Activated T-helper 1 cell treated with anti-CD3 and anti-CD28 coated beads, Interleukin-12 subunit alpha, Interleukin-12 subunit beta, Interleukin-2, Interleukin-4 antibody, amounts not matched to agents 30 ng/mL and 10 ng/mL and 1 ng/mL, durations not matched to agents 14 hours and 24 hours and 36 hours (primary cell): ENCODE measurements at regions not wholly inside any gene's neighbourhood (a gene's known extent, or its start where the extent isn't known, plus 50 kb on each side); places are given as distances from the start of the nearest gene placed in this dataset.

Experiments used
- DNase-seq: peaks from one replicate; pipeline ENCODE4 v3.0.0; 2021; ENCODE audit warnings: low spot score
- H3K27ac Mint-ChIP-seq: one replicate; pipeline ENCODE4 v1.8.0; 2021; ENCODE audit warnings: mild to moderate bottlenecking, mixed read lengths
- H3K27me3 Mint-ChIP-seq: one replicate; pipeline ENCODE4 v1.8.0; 2022; ENCODE audit warnings: mild to moderate bottlenecking, moderate library complexity, mixed read lengths; ENCODE audit not compliant: insufficient read depth
- H3K36me3 Mint-ChIP-seq: one replicate; pipeline ENCODE4 v1.8.0; 2021; ENCODE audit warnings: low read depth, mixed read lengths
- H3K4me1 Mint-ChIP-seq: one replicate; pipeline ENCODE4 v1.8.0; 2021; ENCODE audit warnings: low read depth, mixed read lengths
- H3K4me3 Mint-ChIP-seq: one replicate; pipeline ENCODE4 v1.8.0; 2021; ENCODE audit warnings: mild to moderate bottlenecking, moderate library complexity, mixed read lengths
- H3K9me3 Mint-ChIP-seq: one replicate; pipeline ENCODE4 v1.8.0; 2021; ENCODE audit warnings: mixed read lengths
- intact Hi-C: fragments of 100-400 bp; cut with micrococcal nuclease; formaldehyde crosslinking; loops from one replicate; pipeline ENCODE4 v1.15.1; 2024

DNA sequence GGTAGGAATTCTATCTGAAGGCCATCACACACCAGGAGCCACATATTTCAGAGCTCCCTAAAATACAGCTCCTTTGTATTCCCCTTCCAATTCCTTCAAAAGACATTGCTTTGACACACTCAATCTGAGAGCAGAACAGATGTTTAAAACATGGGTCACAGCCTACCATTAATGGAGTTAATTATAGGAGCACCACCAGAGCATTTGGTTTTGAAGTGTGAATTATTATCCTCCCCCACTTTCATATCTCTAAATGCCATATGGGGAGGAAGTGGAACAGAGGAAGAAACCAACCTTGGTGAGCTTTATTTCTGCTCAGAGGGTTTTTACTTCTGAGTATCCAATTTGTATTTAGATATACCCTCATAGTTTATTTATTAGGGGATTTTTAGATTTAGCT lies 50.7 kb upstream of the TNFRSF21 start:
- H3K4me3 Mint-ChIP-seq, result no peak overlapping the region
- H3K27me3 Mint-ChIP-seq, result peaks cover 5% of the 10 kb centered on the region
- intact Hi-C loops, result no loop called here
- H3K27ac Mint-ChIP-seq, result no peak overlapping the region
- H3K36me3 Mint-ChIP-seq, result no peaks in the 10 kb centered on the region
- H3K9me3 Mint-ChIP-seq, result no peaks in the 10 kb centered on the region
- DNase-seq, result no peak
- no peaks in the 10 kb centered on the region for H3K4me1 Mint-ChIP-seq

DNA sequence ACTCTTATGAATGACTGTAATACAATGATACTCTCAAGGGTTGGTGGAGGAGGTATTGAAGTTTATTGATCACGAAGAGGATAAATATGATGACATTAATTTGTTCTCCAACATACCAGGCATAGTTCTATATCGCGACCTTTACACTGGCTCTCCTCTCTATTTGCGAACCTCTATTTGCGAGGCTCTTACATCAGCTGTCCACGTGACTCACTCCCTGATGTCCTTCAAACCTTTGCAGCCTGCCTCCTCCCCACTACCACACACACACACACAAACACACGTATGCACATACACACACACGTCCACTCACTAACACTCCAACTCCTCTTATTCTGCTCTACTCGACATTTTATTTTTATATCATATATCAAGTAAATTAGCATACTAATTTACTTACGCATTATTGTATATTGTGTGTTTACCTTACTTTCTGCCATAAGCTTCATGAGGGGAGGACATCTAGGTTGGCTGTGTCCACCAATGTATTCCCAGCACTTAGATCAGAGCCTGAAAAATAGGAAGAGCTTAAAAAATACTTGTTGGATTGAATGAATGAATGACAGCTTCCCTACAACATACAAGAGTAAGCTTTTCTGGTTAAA lies 53.3 kb upstream of the TNFRSF21 start:
- Mint-ChIP-seq H3K9me3 (no peaks in the 10 kb centered on the region), H3K4me1 (no peaks in the 10 kb centered on the region), H3K27me3 (peaks cover 5% of the 10 kb centered on the region), H3K36me3 (no peaks in the 10 kb centered on the region), H3K4me3 (no peak overlapping the region), H3K27ac (no peak overlapping the region)
- DNase-seq, result no peak
- intact Hi-C loops, result no loop called here

DNA sequence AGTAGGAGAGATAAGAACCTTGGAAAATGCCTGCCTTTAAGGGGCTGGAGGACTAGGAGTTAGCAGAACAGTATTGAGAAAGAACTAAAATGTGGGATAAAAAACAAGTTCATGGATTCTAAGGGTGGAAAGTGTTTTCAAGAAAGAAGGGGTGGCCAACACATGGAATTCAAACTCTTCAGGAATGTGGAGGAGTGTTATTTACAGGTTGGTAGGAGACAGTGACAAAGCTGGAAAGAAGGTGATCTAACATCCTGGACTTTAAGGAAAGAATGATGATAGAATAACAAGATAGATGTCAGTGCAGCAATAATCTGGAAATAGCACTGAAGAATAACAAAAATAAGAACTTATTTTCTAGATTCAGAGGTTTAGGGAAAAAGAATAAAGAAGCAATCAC lies 54.0 kb upstream of the TNFRSF21 start:
- Mint-ChIP-seq H3K36me3 (no peaks in the 10 kb centered on the region), H3K27ac (no peak overlapping the region), H3K9me3 (no peaks in the 10 kb centered on the region), H3K4me1 (no peaks in the 10 kb centered on the region), H3K4me3 (no peak overlapping the region), H3K27me3 (peaks cover 5% of the 10 kb centered on the region)
- intact Hi-C loops, result no loop called here
- no peak for DNase-seq

DNA sequence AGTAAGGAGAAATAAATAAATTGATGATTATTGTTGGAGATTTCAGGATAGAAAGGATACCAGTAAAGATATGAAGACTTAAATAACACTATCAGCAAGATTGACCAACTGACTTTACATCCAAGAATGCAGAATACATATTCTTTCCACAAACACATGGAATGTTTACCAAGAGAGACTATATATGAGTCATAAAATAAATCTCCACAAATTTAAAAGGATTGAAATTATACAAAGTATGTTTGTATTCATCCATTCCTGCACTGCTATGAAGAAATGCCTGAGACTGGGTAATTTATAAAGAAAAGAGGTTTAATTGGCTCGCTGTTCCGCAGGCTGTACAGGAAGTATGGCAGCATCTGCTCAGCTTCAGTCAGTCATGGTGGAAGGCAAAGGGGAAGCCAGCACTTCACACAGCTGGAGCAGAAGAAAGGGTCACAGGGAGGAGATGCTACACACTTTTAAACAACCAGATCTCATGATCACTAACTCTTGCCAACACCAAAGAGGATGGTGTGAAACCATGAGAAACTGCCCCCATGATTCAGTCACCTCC lies 56.7 kb upstream of the TNFRSF21 start:
- no peak overlapping the region for H3K4me3 Mint-ChIP-seq
- intact Hi-C loops, result no loop called here

DNA sequence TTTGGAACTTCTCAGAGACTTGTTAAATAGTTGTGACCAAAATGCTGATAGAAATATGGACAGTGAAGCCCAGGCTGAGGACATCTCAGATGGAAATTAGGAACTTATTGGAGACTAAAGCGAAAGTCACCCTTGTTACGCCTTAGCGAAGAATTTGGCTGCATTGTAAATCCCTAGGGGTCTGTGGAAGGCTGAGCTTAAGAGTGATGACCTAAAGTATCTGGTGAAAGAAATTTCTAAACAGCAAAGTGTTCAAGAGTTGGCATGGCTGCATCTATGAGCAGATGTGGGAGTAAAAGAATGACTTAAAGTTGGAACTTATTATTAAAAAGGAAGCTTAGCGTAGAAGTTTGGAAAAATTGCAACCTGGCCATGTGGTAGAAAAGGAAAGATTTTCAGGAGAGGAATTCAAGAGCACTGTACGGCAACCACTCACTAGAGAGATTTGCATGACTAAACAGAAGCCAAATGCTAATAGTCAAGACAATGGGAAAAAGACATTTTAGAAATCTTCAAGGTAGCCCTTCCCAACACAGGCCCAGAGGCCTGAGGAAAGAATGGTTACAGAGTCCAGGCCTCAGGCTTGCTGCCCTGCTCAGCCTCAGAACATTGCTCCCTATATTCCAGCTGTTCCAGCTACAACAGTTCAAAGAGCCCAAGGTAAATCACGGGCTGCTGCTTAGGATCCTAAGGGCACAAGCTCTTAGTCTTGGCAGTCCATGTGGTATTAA lies 61.6 kb upstream of the TNFRSF21 start:
- Mint-ChIP-seq H3K4me3 (no peak overlapping the region), H3K27me3 (peaks cover 6% of the 10 kb centered on the region), H3K4me1 (peaks cover under 1% of the 10 kb centered on the region), H3K9me3 (no peaks in the 10 kb centered on the region), H3K36me3 (no peaks in the 10 kb centered on the region), H3K27ac (no peak overlapping the region)
- intact Hi-C loops, result no loop called here
- DNase-seq, result no peak

More for the DNA sequence above, 56.7 kb upstream of the TNFRSF21 start:
- H3K9me3 Mint-ChIP-seq, result no peaks in the 10 kb centered on the region
- H3K27me3 Mint-ChIP-seq, result peaks cover 5% of the 10 kb centered on the region
- H3K27ac Mint-ChIP-seq, result no peak overlapping the region
- no peak for DNase-seq
- no peaks in the 10 kb centered on the region for H3K36me3 Mint-ChIP-seq
- no peaks in the 10 kb centered on the region for H3K4me1 Mint-ChIP-seq

DNA sequence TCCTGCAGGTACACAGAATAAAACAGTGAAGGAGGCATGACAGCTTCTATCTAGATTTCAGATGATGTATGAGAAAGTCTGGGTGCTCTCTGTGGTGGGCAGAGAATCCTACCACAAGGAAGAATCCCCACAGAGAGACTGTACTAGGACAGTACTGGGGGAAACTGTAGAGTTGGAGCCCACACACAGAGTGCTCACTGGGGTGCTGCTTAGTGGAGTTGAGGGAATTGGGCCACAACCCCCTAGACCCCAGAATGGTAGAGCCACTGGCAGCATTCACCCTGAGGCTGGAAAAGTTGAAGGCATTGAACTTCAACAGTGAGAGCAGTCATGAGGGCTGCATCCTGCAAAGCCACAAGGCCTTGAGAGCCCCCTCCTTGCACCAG lies 62.2 kb upstream of the TNFRSF21 start:
- H3K9me3 Mint-ChIP-seq, result no peaks in the 10 kb centered on the region
- H3K4me3 Mint-ChIP-seq, result no peak overlapping the region
- H3K36me3 Mint-ChIP-seq, result no peaks in the 10 kb centered on the region
- DNase-seq, result no peak
- H3K27ac Mint-ChIP-seq, result no peak overlapping the region
- H3K27me3 Mint-ChIP-seq, result peaks cover 6% of the 10 kb centered on the region
- H3K4me1 Mint-ChIP-seq, result peaks cover 6% of the 10 kb centered on the region
- intact Hi-C loops, result no loop called here

DNA sequence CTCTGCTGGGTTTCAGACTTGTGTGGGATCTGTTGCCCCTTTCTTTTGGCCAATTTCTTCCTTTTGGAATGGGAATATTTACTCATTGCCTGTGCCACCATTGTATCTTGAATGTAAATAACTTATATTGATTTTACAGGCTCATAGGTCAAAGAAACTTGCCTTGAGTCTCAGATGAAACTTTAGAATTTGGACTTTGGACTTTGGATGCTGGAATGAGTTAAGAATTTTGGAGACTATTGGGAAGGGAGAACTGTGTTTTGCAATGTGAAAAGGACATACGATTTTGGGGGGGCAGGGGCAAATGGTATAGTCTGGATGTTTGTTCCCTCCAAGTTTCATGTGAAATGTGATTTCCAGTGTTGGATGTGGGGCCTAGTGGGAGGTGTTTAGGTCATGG lies 62.6 kb upstream of the TNFRSF21 start:
- Mint-ChIP-seq H3K4me1 (peaks cover 10% of the 10 kb centered on the region), H3K4me3 (no peak overlapping the region), H3K9me3 (no peaks in the 10 kb centered on the region), H3K27ac (no peak overlapping the region), H3K36me3 (no peaks in the 10 kb centered on the region), H3K27me3 (peaks cover 6% of the 10 kb centered on the region)
- DNase-seq, result no peak
- intact Hi-C loops, result no loop called here

DNA sequence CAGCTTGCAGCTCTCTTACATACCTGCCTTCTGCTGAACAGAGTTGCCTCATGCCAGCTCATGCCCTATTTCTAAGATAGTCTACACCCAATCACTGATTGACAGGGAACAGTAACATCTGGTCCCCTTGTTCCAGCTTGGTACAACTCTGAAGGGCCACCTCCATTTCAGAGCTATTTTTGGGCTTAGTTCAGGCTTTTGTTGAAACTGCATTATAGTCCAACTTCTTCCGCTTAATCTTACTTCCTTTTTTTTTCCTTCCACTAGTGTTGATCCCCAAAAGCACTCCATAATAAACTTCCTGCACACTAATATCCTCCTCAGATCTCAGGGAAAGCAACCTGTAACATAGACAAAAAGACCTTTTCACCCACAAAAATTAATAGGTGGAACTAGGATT lies 65.7 kb upstream of the TNFRSF21 start:
- H3K9me3 Mint-ChIP-seq, result no peaks in the 10 kb centered on the region
- H3K4me3 Mint-ChIP-seq, result no peak overlapping the region
- intact Hi-C loops, result no loop called here

DNA sequence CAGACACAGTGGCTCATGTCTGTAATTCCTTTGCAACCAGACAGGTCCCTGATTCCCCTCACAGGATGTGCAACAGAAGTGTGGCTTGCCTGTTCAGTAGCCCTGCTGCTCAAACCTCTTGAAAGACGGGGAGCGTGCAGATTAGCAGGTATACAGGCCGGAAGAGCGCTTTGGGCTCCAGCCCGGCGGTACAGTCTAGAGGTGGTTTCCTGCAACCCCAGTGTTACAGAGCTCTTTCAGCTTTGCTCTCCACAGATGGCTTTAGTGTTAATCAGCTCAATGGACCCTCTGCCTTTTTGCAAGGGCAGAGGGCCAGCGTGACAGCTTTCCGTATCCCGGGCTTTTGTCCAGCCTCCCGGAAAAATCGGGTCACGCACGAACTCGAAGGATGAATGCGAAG lies 67.2 kb upstream of the TNFRSF21 start:
- DNase-seq, result peak; percentile 8
- no peak overlapping the region for H3K4me3 Mint-ChIP-seq
- H3K27ac Mint-ChIP-seq, result no peak overlapping the region
- H3K9me3 Mint-ChIP-seq, result no peaks in the 10 kb centered on the region
- peaks cover 10% of the 10 kb centered on the region for H3K4me1 Mint-ChIP-seq
- peaks cover 6% of the 10 kb centered on the region for H3K27me3 Mint-ChIP-seq
- intact Hi-C loops, result no loop called here
- H3K36me3 Mint-ChIP-seq, result no peaks in the 10 kb centered on the region

More for the DNA sequence above, 65.7 kb upstream of the TNFRSF21 start:
- DNase-seq, result no peak
- Mint-ChIP-seq H3K27ac (no peak overlapping the region), H3K27me3 (peaks cover 6% of the 10 kb centered on the region), H3K36me3 (no peaks in the 10 kb centered on the region), H3K4me1 (peaks cover 10% of the 10 kb centered on the region)

DNA sequence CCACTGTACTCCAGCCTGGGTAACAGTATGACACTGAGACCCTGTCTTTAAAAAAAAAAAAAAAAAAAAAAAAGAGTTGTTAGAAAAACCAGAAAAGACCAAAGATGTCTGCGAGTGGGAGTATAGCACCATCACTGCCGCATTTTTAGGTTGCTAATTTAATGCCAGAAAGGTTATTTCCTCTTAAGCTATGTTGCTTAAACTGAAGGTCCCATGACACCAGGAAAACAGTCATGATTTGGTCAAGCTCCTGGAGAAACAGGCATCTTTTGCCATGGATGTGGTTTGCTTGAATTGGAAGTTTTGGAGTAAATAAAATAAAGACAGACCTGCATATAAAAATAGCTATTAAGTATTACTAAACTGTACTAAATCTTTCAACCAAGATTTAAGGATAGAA lies 68.3 kb upstream of the TNFRSF21 start:
- H3K4me3 Mint-ChIP-seq, result no peak overlapping the region
- DNase-seq, result no peak
- H3K27ac Mint-ChIP-seq, result no peak overlapping the region
- H3K36me3 Mint-ChIP-seq, result no peaks in the 10 kb centered on the region
- H3K4me1 Mint-ChIP-seq, result peaks cover 10% of the 10 kb centered on the region
- no peaks in the 10 kb centered on the region for H3K9me3 Mint-ChIP-seq
- intact Hi-C loops, result no loop called here
- peaks cover 6% of the 10 kb centered on the region for H3K27me3 Mint-ChIP-seq

DNA sequence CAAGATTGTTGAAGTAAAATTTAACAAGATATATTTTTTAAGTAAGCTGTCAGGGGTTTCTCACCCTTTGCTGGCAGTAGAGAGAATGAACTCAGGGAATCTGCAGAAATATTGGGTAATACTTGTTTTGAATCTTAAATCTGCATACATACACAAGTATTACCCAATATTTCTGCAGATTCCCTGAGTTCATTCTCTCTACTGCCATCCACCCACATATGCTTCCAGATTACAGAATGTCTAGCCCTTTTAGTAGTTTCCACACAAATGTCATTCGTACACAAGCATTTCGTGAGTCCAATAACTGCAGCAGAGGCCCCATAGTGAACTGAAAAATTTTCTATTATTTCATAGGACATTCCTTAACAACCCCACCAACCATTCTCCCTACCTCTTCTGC lies 69.6 kb upstream of the TNFRSF21 start:
- Mint-ChIP-seq H3K4me1 (peaks cover 10% of the 10 kb centered on the region), H3K4me3 (no peak overlapping the region), H3K27me3 (peaks cover 6% of the 10 kb centered on the region), H3K9me3 (no peaks in the 10 kb centered on the region), H3K27ac (no peak overlapping the region), H3K36me3 (no peaks in the 10 kb centered on the region)
- intact Hi-C loops, result no loop called here
- DNase-seq, result no peak

DNA sequence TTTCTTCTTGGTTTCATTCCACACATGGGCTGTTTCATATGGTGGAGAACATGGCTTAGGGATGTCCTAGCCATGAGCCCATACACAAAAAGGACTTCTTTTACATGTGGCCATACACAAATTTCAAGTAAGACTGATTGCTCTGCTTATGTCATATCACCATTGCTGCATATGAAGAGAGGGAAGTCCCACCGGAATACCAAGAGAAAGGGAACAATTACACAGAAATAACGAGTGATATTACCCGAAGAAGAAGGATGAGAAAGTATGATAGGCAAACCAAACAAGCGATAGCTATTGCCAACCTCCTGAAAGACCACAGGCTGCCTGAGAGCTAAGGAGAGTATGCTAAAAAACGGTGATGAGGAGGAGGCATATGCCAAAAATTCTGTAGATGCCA lies 70.5 kb upstream of the TNFRSF21 start:
- H3K27ac Mint-ChIP-seq, result no peak overlapping the region
- H3K9me3 Mint-ChIP-seq, result no peaks in the 10 kb centered on the region
- H3K36me3 Mint-ChIP-seq, result no peaks in the 10 kb centered on the region
- no peak for DNase-seq
- intact Hi-C loops, result no loop called here
- H3K4me3 Mint-ChIP-seq, result no peak overlapping the region
- H3K4me1 Mint-ChIP-seq, result peaks cover 10% of the 10 kb centered on the region
- H3K27me3 Mint-ChIP-seq, result peaks cover 3% of the 10 kb centered on the region

DNA sequence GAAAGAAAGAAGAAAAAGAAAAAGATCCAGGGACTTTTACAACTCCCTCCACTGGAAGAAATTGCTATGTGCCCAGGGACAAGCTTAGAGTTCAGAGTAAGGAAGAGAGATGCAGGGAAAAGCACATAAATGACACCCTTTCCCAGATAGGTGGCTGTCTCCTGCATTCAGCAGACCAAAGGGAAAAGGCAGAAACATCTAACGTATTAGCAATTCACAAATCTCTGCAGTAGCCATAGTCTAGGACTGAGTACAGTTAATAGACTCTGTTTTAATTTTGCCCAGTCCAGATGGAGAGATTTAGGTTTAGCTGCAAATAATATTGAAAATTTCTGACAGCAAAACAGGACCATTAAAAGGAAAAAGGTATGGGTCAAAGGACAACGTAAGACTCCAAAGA lies 71.3 kb upstream of the TNFRSF21 start:
- H3K4me1 Mint-ChIP-seq, result peaks cover 10% of the 10 kb centered on the region
- H3K4me3 Mint-ChIP-seq, result no peak overlapping the region
- no peaks in the 10 kb centered on the region for H3K36me3 Mint-ChIP-seq
- no peaks in the 10 kb centered on the region for H3K27me3 Mint-ChIP-seq
- intact Hi-C loops, result no loop called here
- no peaks in the 10 kb centered on the region for H3K9me3 Mint-ChIP-seq
- no peak for DNase-seq
- H3K27ac Mint-ChIP-seq, result no peak overlapping the region
